Gastroesophageal sphincter (tissue), 3 donors: ENCODE measurements at regions not wholly inside any gene's neighbourhood (a gene's known extent, or its start where the extent isn't known, plus 50 kb on each side); places are given as distances from the start of the nearest gene placed in this dataset.

Source experiments
- POLR2AphosphoS5 ChIP-seq: sonication (generic); formaldehyde crosslinking; IDR thresholded peaks from one replicate; pipeline ENCODE4 v1.6.1; 2017; ENCODE audit warnings: antibody characterized with exemption
- TF ChIP-seq, protein P1 (sequence below), 4 experiments: fragments of 200-600 bp in 2 of 4; fragments of 450-650 bp in 2 of 4; sonication (generic) in 1 of 4; IDR thresholded peaks; one replicate each; pipeline ENCODE4 v1.5.1; 2017 to 2019; ENCODE audit warnings: antibody characterized with exemption in 4 of 4, mild to moderate bottlenecking in 2 of 4, moderate library complexity in 2 of 4

DNA sequence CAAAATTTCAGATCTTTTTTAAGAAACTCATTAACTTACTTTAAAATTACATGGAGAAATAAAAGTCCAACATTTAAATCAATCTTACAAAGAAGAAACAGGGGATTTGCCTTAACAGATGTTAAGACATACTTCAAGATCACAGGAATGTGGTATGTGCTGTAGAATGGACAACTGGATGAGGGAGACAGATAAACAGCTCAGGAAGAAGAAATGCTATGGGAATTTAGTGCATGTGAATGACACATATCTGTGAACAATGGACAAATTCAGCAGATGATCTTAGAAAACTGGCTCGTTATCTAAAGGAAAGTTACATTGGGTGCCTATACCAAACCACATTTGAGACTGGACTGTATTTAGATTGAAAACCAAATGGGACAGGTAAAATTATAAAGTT is 246.8 kb upstream of the AGAP1 start:
- TF ChIP-seq, protein P1, sequence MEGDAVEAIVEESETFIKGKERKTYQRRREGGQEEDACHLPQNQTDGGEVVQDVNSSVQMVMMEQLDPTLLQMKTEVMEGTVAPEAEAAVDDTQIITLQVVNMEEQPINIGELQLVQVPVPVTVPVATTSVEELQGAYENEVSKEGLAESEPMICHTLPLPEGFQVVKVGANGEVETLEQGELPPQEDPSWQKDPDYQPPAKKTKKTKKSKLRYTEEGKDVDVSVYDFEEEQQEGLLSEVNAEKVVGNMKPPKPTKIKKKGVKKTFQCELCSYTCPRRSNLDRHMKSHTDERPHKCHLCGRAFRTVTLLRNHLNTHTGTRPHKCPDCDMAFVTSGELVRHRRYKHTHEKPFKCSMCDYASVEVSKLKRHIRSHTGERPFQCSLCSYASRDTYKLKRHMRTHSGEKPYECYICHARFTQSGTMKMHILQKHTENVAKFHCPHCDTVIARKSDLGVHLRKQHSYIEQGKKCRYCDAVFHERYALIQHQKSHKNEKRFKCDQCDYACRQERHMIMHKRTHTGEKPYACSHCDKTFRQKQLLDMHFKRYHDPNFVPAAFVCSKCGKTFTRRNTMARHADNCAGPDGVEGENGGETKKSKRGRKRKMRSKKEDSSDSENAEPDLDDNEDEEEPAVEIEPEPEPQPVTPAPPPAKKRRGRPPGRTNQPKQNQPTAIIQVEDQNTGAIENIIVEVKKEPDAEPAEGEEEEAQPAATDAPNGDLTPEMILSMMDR (IDR thresholded peaks at IDR 0.05) = no peak
- TF ChIP-seq POLR2AphosphoS5 = no peak
